Activated CD8-positive, alpha-beta memory T cell treated with anti-CD3 and anti-CD28 coated beads, Interleukin-2, amount 50 U/mL, for 4 hours (primary cell): ENCODE measurements at regions not wholly inside any gene's neighbourhood (a gene's known extent, or its start where the extent isn't known, plus 50 kb on each side); places are given as distances from the start of the nearest gene placed in this dataset.
"Not testable (repeated sequence)": the region's sequence is repeated elsewhere in the genome, so short reads cannot be mapped to it uniquely, and the experiment has no call there.

Source experiments
- DNase-seq: peaks from one replicate; pipeline ENCODE4 v3.0.0-alpha.2; 2020

DNA sequence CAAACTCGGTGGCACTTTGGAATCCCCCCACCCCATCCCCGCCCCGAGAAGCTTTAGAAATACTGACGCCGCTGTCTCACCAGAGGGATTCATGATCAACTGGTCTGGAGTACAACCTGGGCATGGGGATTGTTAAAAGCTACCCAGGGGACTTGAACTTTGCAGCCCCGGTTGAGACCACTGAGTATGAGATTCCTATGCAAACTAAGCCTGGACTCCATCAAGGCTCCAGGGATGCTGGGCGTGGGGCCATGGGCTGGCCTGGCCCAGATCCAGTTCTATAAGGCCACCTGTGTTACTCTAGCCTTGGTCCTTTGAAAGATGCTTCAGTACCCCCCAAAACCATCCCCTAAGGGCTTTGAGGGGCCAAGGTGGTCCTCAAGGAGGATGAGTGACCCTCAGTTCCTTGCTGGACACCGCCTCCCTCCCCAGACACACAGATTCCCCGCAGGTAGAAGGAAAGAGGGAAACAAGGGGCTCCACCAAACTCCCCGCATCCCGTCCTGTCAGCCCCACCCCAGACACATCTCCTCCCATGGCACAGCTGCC, 68.5 kb downstream of the MRPL36 start:
- no peak for DNase-seq

DNA sequence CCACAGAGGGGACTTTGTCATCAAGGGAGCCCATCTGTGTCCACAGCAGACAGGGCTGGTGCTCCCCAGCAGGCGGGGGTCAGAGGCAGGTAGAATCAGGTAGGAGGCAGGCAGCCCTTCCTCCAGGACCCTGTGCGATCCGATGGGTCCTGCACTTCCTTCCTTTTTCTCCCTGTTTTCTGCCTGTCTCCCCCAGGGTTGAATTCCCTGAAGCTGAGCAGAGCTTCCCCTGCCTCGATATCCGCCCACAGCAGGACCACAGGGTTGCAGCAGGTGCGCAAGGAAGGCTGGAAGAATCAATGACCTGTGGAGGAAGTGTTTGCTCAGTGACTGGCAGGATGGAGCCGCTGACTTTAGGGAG, 69.2 kb downstream of the MRPL36 start:
- DNase-seq = no peak

DNA sequence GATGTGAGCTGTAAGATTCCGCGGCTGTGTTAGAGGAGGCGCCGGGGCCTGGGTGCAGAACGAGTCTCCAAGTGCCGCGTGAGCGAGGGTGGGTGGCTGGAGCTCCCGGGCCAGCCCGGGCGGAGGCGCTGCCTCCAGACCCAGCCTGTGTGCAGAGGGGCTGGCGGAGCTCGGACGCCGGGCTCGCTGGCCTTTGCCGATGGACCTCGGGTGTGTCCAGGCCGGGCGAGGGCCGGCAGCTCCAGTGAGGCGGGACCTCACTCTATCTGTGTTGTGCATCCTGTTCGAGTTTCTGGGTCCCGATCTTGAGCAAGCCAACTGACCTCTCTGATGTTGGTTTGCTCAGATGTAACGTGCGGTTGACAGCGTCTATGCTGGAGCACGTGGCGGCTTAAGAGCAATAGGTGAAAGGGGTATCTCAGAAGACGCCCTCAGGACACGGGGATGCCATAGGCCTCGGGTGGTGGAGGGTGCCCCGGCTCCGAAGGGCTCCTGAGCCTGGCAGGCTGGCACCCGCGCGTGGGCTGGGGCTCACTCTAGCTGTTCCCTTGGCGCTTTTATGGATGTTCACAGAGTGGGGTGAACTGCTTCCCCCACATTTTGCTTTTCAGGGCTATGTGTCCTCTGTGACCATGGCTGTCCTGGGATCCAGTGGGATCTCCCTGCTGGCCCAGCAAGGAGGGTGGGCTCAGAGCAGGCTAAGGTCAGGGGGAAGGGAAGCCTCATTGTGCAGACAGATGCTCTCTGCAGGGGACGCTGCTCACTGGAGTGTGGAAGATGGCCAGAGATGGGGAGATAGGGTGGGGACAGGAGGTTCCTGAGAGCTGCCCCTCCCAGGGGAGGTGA, 69.8 kb downstream of the MRPL36 start:
- DNase-seq = no peak

DNA sequence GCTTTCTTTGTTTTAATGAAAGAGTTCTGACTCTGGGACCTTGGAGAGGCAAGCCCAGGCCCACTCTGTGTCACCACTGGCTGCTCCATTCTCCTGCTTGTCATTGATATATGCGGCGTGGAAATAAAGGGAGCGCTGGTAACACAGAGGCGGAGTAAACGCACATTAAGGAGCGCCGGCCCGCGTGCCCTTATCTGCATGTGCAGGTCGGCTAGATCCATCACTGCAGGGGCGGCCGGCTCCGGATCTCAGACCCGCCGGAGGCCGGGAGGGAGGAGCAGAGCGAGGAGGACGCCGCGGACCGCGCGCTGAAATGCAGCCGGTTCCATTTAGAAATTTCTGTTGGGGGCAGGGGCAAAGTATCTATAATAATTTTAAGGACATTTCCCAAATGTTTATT, 70.8 kb downstream of the MRPL36 start:
- DNase-seq = no peak

DNA sequence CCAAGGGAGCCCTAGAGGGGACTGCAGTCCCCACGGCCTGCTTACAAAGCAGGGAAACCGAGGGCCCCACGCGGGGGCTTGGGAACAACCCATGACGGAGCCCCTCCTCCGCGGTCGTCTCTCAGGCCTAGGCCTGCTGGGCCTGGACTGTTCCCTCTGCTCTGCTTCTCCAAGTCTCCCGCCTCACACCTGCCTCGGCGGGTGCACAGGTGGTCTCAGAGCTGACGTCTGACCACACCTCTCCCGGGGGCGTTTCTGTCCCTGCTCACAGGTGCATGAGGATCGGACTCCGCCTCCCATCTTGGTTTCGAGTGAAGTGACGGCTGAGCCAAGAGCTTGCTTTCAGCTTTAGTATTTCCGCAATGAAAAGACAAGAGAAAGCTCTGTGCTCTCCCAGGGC, 72.1 kb downstream of the MRPL36 start:
- DNase-seq = no peak

DNA sequence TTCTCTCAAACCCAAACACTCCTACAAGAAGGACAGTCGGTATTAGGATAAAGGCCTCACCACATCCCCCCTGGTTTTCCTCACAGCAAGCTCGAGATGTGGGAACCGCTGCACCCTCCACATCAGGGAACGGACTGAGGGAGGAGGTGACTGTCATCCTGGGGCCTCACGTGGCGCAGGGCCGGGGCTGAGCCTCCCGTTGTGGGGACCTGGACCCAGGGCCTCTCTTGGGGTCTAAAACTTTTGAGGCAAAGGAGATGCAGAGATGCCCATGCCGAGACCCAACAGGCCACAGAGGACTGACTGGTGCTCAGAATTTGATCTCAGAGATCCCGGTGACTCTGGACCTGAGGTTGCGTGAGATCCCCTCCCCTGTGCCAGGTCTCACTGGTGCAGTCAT, 72.7 kb downstream of the MRPL36 start:
- no peak for DNase-seq

DNA sequence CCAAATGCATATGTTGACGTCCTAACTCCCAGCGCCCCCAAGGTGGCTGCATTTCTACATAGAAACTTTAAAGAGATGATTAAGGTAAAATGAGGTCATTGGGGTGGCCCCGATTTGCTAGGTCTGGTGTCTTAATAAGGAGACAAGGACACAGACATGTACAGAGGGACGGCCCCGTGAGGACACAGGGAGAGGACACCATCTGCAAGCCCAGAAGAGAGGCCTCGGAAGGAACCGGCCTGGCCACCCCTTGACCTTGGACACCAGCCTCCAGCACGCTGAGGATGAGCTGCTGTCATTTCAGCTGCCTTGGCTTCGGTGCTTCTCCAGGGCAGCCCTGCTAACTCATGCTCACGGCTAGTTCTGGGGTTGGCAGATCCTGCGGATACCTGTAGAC, 73.2 kb downstream of the MRPL36 start:
- no peak for DNase-seq

DNA sequence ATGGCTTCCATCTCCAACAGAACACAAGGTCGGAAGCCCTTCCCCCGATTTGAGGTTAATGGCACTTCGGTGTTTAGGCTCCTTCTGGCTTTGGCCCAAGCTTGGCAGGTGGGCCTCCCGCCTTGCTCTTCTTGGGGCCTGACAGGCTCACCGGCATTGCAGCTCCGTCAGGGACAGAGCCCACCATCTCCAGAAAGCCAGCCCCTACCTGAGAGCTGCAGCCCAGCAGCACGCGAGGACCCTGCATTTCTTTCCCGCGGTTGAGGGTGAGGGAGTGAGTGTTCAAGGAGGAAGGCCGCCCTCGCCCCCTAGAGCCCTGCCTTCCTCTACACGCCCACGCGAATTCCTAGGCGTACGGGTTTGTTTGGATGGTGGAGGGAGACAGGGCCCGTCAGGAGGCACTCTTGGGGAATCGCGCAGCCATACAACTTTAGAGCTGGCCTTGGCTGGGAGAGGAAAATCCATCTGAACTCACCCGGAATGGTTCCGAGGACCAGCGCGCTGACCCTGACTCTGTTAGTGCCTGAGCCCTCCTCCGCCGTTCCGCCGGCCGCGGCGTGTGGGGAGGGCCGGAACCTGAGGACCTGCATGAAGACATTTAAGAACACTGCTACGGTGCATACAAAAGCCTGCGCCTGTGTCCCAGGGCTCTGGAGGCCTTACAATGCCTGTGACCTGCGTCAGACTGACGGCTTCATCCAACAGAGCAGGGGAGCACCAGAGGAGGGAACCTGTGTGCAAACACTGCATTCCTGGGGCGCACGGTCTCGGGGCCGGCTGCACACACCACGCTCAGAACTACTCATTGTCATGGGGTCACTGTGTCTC, 73.8 kb downstream of the MRPL36 start:
- no peak for DNase-seq

DNA sequence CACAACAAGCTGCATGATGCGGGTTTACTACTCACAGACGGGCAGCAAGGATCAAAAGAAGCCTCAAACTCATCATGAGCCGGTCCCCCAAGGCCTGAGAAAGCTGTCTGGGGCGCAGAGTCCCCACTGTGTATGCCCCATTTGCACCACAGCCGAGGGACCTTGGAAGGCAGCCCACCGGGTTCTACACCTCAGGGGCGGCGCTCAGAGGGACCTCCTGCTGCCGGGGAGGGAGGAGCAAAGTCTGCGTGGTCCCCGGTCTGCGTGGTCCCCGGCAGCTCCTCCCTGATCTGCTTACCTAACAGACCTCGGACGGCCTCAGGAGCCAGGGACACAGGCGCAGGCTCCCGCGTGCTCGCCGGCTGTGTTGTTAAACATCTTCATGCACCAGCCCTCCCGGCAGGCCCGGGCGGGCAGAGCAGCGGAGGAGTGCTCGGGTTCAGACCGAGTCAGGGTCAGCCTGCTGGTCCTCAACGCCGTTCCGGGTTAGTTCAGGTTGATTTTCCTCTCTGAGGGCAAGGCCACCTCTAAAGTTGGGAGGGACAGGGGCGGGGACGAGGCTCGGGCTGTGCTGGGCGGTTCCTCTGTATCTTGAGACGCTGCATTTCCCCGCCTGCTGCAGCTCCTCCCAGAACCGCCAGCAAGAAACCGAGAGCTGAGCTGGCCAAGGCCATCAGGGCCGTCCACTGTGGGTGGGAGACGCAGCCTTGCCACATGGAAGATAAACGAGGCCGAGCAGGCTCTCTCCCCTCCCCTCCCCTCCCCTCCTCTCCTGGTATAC, 74.6 kb downstream of the MRPL36 start:
- no peak for DNase-seq

DNA sequence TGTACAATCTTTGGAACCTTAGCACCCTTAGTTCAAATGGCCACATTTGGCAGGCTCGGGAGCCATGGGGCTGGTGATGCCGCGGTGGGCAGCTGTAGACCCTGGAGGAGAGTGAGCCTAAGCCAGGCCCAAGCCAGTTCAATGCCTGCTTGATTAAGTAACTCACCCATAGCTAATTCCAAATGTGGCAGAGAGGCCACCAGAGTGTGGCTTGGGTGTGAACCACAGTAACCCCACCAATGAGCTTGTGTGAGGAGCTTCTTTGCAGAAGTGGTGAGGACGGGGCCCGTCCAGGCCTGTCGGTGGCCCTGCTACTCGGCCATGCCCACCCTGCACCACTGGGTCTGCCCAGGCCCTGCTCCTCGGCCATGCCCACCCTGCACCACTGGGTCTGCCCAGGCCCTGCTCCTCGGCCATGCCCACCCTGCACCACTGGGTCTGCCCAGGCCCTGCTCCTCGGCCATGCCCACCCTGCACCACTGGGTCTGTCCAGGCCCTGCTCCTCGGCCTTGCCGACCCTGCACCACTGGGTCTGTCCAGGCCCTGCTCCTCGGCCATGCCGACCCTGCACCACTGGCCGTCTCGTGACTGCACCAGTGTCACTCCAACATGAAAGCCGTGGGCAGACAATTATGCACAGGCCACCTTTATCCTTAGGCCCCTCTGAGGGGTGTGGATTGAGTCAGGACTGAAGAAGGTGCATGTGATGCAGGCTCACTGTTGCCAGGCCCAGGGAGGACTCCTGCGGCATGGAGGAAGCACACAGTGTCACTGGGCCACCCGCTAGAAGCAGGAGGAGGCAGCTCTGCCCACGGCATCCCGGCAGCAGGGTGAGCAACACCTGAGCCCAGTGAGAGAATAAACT, 75.4 kb downstream of the MRPL36 start:
- no peak for DNase-seq

DNA sequence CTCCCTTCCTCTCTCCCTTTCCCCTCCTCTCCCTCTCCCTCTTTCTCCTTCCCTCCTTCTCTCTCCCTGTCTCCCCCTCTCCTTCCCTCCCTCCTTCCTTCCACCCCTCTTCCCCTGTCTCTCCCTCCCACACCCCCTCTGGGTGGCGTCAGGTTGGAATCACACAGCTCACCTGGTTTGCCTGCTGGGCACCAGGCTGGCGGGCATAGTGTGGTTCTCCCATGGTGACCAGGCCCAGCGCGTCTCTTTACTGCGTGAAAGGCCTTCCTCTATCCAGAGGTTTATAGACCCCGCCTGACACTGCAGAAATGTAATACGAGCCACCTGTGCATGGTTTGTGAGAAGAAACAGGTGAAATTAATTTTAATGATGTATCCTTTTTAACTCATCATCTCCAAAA, 76.2 kb downstream of the MRPL36 start:
- no peak for DNase-seq

DNA sequence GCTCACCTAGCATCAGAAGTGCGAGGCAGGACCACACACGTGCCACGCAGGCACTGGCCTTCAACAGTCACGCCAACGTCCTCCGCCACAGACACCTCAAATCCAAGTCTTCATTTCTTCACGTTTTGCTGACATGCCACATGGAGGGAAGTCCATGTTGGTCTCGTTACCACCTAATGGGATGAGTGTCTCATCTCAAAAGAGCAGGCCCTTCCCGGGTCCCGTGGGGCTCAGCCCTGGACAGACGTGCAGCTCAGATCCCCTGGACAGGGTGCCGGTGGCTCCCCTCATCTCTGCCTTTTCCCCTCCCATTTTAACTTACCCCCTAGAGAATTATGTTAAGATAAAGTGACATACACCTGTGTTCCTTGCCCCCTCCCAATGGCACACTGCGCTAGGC, 76.8 kb downstream of the MRPL36 start:
- DNase-seq = no peak

DNA sequence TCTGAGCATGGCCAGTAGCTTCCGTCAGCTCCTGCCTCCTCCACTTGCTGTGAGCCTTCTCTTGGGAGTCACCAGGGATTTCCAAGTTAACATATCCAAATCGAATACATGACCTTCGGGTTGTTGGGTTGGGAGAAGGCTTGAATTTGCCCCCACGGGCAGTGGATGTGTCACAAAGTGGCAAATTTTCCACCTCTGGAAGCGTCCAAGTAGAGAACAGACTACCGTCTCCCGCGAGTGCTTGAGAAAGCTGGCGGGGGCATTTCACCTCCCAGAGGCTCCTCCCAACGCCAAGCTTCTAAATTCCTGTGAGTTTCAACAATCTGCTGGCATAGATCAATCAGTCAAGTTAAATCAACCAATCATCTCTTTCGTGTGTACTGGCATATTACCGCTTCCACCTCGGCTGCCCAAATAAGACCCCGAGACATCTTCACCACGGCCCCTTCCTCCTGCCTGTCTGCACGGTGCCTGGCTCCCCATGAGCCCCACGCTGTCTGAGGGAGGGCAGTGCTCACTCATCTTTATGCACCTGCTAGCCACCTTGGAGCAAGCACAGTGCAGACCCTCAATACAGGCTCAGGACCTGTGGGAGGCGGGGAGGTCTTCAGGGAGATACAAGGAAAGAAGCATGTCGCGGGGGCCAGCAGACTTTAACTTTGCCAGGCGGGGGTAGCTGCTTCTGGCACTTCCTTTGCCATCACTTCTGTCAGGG, 79.1 kb downstream of the MRPL36 start:
- no peak for DNase-seq

DNA sequence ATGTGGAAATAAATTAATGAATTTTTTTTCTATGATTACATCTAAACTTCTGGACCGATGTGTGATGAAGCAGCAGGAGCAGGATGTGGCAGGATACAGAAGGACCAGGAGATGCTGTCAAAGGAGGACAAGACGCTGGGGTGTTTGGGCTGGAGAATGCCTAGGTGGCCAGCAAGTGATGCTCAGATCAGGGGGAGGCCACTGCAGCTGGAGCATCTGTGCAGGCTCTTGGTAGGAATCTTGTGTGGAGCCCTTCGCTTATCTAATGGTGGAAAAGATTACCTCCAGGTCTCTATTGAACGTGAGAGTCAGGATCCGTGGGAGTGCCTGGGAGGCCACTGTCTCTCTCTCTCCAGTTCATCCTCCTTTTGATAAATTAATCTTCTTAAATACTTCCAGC, 79.8 kb downstream of the MRPL36 start:
- DNase-seq = no peak

DNA sequence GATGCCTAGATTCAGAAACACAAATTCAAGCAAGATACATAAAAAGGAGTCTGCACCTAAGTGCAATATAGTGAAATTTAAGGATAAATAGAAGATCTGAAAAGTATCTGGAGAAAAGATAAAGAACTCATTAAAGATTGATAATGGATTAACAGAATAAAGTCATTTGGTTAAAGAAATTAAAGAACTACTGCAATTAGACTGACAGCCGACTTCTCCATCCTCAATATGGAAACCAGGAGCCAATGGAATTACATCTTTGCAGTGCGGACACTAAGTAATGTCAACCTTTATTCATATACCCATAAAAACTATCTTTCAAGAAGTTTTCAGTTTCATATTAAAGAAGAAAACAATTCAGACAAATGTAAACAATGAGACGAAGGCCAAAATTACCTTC, 81.0 kb downstream of the MRPL36 start:
- no peak for DNase-seq

DNA sequence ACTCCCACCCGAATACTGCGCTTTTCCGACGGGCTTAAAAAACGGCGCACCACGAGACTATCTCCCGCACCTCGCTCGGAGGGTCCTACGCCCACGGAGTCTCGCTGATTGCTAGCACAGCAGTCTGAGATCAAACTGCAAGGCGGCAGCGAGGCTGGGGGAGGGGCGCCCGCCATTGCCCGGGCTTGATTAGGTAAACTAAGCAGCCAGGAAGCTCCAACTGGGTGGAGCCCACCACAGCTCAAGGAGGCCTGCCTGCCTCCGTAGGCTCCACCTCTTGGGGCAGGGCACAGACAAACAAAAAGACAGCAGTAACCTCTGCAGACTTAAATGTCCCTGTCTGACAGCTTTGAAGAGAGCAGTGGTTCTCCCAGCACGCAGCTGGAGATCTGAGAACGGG, 89.5 kb downstream of the MRPL36 start:
- not testable (repeated sequence) for DNase-seq

DNA sequence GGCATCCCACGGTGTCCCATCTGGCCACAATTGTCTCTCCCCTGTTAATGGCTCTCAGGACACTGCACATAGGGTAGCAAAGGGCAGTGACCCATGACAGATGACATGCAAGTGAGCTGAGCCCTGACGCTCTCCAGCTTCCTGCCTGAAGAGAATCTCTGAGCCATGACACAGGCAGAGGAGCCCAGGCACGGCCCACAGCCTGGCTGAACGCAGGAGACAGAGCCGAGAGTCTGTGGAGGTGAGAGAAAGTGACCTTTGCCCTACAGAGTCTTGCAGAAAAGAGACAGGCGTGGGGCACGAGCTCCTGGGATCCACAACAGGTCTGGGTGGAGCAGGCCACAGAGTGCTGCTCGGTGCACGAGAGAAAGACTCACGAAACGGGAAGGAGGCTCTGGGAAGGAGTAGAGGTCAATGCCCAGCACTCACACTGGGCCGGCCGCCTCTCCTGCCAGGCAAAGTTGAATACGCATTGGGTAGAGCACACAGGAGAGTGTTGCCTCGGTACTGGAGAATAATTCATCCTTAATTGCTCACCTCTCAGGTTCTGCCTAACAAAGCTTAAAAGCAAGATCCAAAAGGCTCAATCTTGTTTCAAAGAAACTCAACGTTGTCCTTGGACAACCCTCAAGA, 90.3 kb downstream of the MRPL36 start:
- DNase-seq = no peak

DNA sequence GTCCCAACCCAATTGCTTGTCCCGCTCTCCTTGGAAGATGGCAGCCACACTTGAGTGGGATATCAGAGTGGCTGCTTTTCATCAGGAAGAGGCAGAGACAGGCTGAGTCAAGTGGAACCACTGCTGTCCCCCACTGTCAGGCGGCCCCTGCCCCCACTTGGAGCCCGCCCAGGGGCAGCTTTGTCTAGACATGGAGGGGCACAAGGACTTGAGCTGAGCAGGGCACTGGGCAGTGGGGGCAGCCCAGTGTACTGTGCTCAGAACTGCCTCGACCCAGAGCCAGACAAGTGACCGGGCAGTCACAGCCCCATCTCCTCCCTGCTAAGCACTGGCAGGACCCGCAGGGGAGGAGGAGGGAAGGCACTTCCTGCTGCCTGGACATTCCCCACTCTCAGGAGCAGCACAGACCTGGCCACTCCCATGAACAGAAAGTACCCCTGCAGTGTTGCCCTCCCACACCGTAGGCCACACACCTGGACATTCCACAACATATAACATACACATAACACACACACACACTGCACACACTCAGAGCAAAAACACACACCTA, 91.0 kb downstream of the MRPL36 start:
- DNase-seq = no peak

DNA sequence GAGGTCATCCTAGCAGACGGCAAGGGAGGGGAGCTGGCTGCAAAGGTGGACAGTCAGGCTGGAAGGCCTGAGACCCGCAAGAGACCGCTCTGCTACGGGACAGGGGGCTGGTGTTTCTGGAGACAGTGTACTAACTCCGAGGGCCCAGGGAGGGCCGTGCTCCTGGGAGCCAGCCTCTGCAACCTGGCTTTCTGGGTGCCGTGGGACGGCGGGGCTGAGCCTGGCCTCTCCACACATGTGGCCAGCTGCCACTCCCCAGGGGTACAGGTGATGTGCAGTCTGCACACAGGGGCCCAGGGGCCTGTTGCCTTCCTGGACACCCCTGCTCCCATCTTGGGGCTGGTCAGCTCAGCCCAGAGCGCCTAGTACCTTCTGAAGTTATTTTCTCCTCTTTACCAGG, 92.2 kb downstream of the MRPL36 start:
- no peak for DNase-seq

DNA sequence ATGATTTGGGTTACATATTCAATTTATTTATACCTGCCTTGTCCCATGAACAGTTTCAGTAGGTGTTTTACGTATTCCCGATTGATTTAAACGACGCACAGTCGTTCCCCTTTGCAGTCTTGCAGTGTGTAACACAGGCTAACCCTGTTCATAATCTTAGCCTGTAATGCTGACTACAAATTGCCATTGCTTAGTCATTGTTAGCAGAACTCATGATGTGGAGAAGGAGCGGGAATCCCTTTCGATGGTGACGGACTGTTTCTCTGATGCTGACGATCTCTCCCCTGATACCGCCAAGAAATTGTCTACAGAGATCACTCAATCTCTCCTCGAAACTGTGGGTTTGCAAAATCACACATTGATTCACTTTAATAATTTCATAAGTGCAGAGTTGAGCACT, 93.2 kb downstream of the MRPL36 start:
- DNase-seq = no peak

DNA sequence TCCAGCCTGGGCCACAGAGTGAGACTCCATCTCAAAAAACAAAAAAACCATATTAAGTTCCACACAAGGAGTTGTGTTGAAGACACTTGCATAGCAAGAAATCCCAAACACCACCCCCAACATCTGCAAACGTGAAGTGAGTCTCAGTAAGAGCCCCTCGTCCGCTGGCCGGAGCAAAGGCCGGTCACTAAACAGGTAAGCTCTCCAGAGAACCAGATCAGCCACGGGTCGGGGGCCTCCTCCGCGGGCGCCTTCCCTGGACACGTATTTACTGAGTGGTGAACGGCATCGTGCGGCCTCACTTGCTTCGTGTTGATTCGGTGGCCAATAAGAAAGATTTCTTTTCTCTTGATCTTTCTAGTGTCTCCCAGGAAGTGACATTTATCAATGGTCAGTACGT, 93.6 kb downstream of the MRPL36 start:
- DNase-seq = no peak
